Heart right ventricle (tissue), 16 donors: ENCODE measurements at regions not wholly inside any gene's neighbourhood (a gene's known extent, or its start where the extent isn't known, plus 50 kb on each side); places are given as distances from the start of the nearest gene placed in this dataset.
A peak's percentile ranks its signal among the peaks of the same experiment; 100 is the strongest.
"Not testable (repeated sequence)": the region's sequence is repeated elsewhere in the genome, so short reads cannot be mapped to it uniquely, and the experiment has no call there.

Source experiments
- ATAC-seq, 8 donors: fragments of 200-7000 bp; cut with Tn5 transposase; one replicate each; pipeline ENCODE4 v1.9.1; 2020; ENCODE audit warnings: mild to moderate bottlenecking in 8 of 8, moderate library complexity in 8 of 8, moderate number of reproducible peaks in 1 of 8
- DNase-seq, 2 donors: peaks; one replicate each; pipeline ENCODE4 v3.0.0-alpha.2; 2020
- H3K27ac ChIP-seq, 10 donors: fragments of 200-600 bp; sonication (generic) in 2 of 10; one replicate each; pipeline versions ENCODE4 v1.5.0 to v1.8.0; 2020 to 2022; ENCODE audit warnings: mild to moderate bottlenecking in 3 of 10
- H3K27me3 ChIP-seq, 7 donors: fragments of 200-600 bp; one replicate each; pipeline ENCODE4 v1.8.0; 2021 to 2022; ENCODE audit warnings: mild to moderate bottlenecking in 2 of 7
- H3K36me3 ChIP-seq, 9 donors: fragments of 200-600 bp; sonication (generic) in 1 of 9; one replicate each; pipeline versions ENCODE4 v1.5.0 to v1.8.0; 2020 to 2022; ENCODE audit warnings: mild to moderate bottlenecking in 2 of 9
- H3K4me1 ChIP-seq, 9 donors: fragments of 200-600 bp; sonication (generic) in 1 of 9; one replicate each; pipeline versions ENCODE4 v1.5.0 to v1.8.0; 2020 to 2022; ENCODE audit warnings: mild to moderate bottlenecking in 4 of 9
- H3K4me3 ChIP-seq, 10 donors: fragments of 200-600 bp; sonication (generic) in 2 of 10; one replicate each; pipeline versions ENCODE4 v1.5.0 to v1.8.0; 2020 to 2022; ENCODE audit warnings: mild to moderate bottlenecking in 7 of 10, moderate library complexity in 2 of 10
- H3K9me3 ChIP-seq, 11 donors: fragments of 200-600 bp in 10 of 11; sonication (generic) in 2 of 11; one replicate each; pipeline versions ENCODE4 v1.5.0 to v1.8.0; 2013 to 2022; ENCODE audit warnings: mild to moderate bottlenecking in 2 of 11, control low read depth in 1 of 11, moderate library complexity in 1 of 11
- CTCF ChIP-seq, 9 donors: fragments of 200-600 bp; sonication (generic) in 2 of 9; IDR thresholded peaks; one replicate each; pipeline versions ENCODE4 v1.5.0 to v1.8.0; 2021 to 2022; ENCODE audit warnings: antibody characterized with exemption in 9 of 9, mild to moderate bottlenecking in 5 of 9, moderate library complexity in 1 of 9
- WGBS, 2 donors: extraction: QIAGEN DNeasy Blood & Tissue Kit; methylation state at CpG; one replicate each; pipeline ENCODE4 v1.1.7; 2013; ENCODE audit warnings: inconsistent platforms in 1 of 2; 5-methylcytosine and 5-hydroxymethylcytosine counted together
- intact Hi-C, 10 donors: fragments of 100-400 bp; cut with DNase I; formaldehyde crosslinking; loops; one replicate each; pipeline versions ENCODE4 v1.11.1 to v1.14.2; 2022
- donor health status: Arrhythmogenic right ventricular cardiomyopathy.
- donor health status: ischemic (EF 13 %, LVEDD 7.1; RV severe dilation, severe dysfunction).
- donor health status: healthy with polysubstance abuse.
- donor health status: DM: no; HTN: yes; CAD: no.
- donor health status: DM: no; HTN: no; CAD: no.
- donor health status: ischemic (EF 25% LVEDD 6.9; RV normal size, moderate dysfunction).
- donor health status: ischemic (EF 25% LVEDD 5.7; RV mildly dilated, moderate dysfunction).
- donor health status: healthy.
- donor health status: DM: yes; HTN: yes; CAD: no.
- donor health status: Ischemic cardiomyopathy.
- donor health status: ischemic (EF 35%, LVEDD 5.7; RV mildly dilated, moderate dysfunction).
- donor health status: nonischemic (EF 11% LVEDD 7.7; RV severe dilation, severe dysfunction).
- donor health status: DM: yes; HTN: yes; CAD: no.
- donor health status: PGD.
- donor health status: ischemic (EF 29% LVEDD 5.4; RV normal size, mild dysfunction).
- donor health status: nonischemic (EF 23%, LVEDD 6.1; RV moderate dilation, normal function).

- 88 to 93% methylated on average over 1 to 2 of the region's 2 CpGs for WGBS, 2 donors
- H3K9me3 ChIP-seq, H3K4me3 ChIP-seq, ATAC-seq, H3K27me3 ChIP-seq, H3K36me3 ChIP-seq, intact Hi-C loops, H3K27ac ChIP-seq, DNase-seq, H3K4me1 ChIP-seq: not testable (repeated sequence)
Measured at GRCh38 chr1:117314951-117315350, 52.3 kb upstream of the MAN1A2 start.

GRCh38 chr1:117313555-117313954, 53.7 kb upstream of the MAN1A2 start:
- no peak for ATAC-seq
- H3K36me3 ChIP-seq, result no peaks in the 10 kb centered on the region
- no peak overlapping the region for H3K4me3 ChIP-seq
- H3K27ac ChIP-seq, result no peak overlapping the region
- intact Hi-C loops, result no loop called here
- no peak for DNase-seq
- no peaks in the 10 kb centered on the region for H3K4me1 ChIP-seq
- H3K27me3 ChIP-seq, result no peaks in the 10 kb centered on the region
- TF ChIP-seq CTCF (IDR thresholded peaks at IDR 0.05), result no peak
- WGBS, 2 donors, result 83 to 85% methylated on average over 3 of the region's 3 CpGs
- H3K9me3 ChIP-seq, result peaks cover 0 to 5% (median 0%) of the 10 kb centered on the region in 11 donors

- H3K4me3 ChIP-seq, result no peak overlapping the region
- no peaks in the 10 kb centered on the region for H3K4me1 ChIP-seq
- peak in 7 of 9 donors; percentile 29 to 57 (median 40) for TF ChIP-seq CTCF (IDR thresholded peaks at IDR 0.05)
- H3K9me3 ChIP-seq, result peaks cover 0 to 5% (median 0%) of the 10 kb centered on the region in 11 donors
- DNase-seq, result no peak
- no peak for ATAC-seq
- H3K27ac ChIP-seq, result no peak overlapping the region
- 47 to 57% methylated on average over 4 of the region's 4 CpGs for WGBS, 2 donors
- no peaks in the 10 kb centered on the region for H3K36me3 ChIP-seq
- no peaks in the 10 kb centered on the region for H3K27me3 ChIP-seq
- intact Hi-C loops, result no loop called here
Measured at GRCh38 chr1:117312453-117313138, 54.7 kb upstream of the MAN1A2 start.

GRCh38 chr1:117308311-117308916, 58.8 kb upstream of the MAN1A2 start:
- DNase-seq (no peak), ATAC-seq (no peak)
- no peak overlapping the region for H3K27ac ChIP-seq
- no peak for TF ChIP-seq CTCF (IDR thresholded peaks at IDR 0.05)
- intact Hi-C loops, result no loop called here
- H3K4me3 ChIP-seq, result no peak overlapping the region
- H3K9me3 ChIP-seq, result no peaks in the 10 kb centered on the region
- H3K36me3 ChIP-seq, result no peaks in the 10 kb centered on the region
- H3K27me3 ChIP-seq, result no peaks in the 10 kb centered on the region
- 61 to 71% methylated on average over 3 of the region's 3 CpGs for WGBS, 2 donors
- H3K4me1 ChIP-seq, result no peaks in the 10 kb centered on the region

- H3K4me3 ChIP-seq, result no peak overlapping the region
- H3K4me1 ChIP-seq, result no peaks in the 10 kb centered on the region
- 56 to 80% methylated on average over 1 of the region's 1 CpG for WGBS, 2 donors
- no peak overlapping the region for H3K27ac ChIP-seq
- ATAC-seq, result no peak
- no peak for TF ChIP-seq CTCF (IDR thresholded peaks at IDR 0.05)
- no peaks in the 10 kb centered on the region for H3K27me3 ChIP-seq
- H3K9me3 ChIP-seq, result no peaks in the 10 kb centered on the region
- intact Hi-C loops, result no loop called here
- no peaks in the 10 kb centered on the region for H3K36me3 ChIP-seq
- no peak for DNase-seq
Measured at GRCh38 chr1:117301901-117302300, 65.3 kb upstream of the MAN1A2 start.

- H3K9me3 ChIP-seq, H3K4me3 ChIP-seq, intact Hi-C loops, DNase-seq, H3K36me3 ChIP-seq, H3K4me1 ChIP-seq, H3K27me3 ChIP-seq, ATAC-seq, H3K27ac ChIP-seq: not testable (repeated sequence)
- WGBS, 2 donors, result 21 to 33% methylated on average over 6 of the region's 6 CpGs
Measured at GRCh38 chr1:117300183-117300582, 67.1 kb upstream of the MAN1A2 start.
